ENCODE measurements at regions not wholly inside any gene's neighbourhood (a gene's known extent, or its start where the extent isn't known, plus 50 kb on each side); places are given as distances from the start of the nearest gene placed in this dataset.

DNA sequence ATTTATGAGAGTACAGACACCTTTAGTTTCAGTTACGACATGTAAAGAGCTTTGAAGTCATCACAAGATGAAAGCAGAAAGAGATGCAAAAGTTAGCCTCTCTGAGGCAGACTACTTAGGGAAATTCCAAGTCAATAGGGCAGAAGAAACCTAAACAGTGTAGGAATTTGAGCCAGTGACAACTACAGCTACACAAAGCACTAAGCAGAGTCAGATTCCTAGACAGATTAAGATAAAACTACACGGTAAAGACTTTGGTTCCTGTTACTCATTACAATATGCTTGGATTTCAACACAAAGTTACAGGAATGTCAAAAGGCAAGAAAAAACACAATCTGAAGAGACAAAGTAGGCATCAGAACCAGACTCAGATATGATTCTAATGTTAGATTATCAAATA is 1302.3 kb downstream of the FSCB start:
- Mint-ChIP-seq H3K36me3 (no peaks in the 10 kb centered on the region), H3K27me3 (no peaks in the 10 kb centered on the region), H3K9me3 (peaks cover 3% of the 10 kb centered on the region), H3K4me1 (no peaks in the 10 kb centered on the region), H3K4me3 (no peak overlapping the region), H3K27ac (no peak overlapping the region)
- no peak for ATAC-seq (ENCODE audit: low read depth)
- no peak for DNase-seq (ENCODE audit: low spot score in 2 of 2)

DNA sequence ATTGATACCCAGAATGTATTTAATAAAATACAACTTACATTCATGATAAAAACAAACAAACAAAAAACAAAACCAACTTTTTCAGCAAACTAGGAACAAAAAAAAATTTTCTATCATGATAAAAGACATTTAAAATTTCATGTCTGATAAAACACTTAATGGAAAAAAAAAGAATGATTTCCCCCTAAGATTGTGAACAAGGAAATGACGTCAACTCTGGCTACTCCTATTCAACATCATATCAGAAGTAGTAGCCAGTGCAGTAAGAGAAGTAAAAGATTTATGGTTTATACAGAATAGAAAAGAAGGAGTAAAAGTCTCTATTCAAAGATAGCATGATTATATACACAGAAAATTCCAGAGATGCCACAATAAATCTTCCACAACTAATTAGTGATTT is 1306.6 kb downstream of the FSCB start:
- no peak for DNase-seq (ENCODE audit: low spot score in 2 of 2)
- ATAC-seq (ENCODE audit: low read depth) = no peak
- H3K4me1 Mint-ChIP-seq = no peaks in the 10 kb centered on the region
- no peak overlapping the region for H3K4me3 Mint-ChIP-seq
- H3K36me3 Mint-ChIP-seq = no peaks in the 10 kb centered on the region
- no peaks in the 10 kb centered on the region for H3K9me3 Mint-ChIP-seq
- H3K27me3 Mint-ChIP-seq = no peaks in the 10 kb centered on the region
- H3K27ac Mint-ChIP-seq = no peak overlapping the region

DNA sequence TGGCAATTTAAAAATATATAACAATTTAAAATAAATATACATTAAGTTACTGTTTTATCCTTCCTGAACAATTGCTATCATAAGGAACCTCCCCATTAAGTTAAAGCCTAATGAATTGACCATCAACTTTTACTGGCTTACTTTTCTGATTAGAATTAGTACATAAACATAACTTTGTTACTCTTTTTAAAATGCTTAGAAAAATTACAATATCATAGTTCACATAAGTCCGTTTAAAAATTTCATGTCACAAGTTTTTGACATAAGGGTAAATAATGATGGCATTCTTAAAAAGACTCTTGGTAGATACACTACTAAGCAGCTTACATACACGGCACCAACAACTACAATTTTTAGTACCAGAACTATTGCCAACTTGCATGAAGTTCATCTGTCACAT is 1308.6 kb downstream of the FSCB start:
- no peak for ATAC-seq (ENCODE audit: low read depth)
- no peak overlapping the region for H3K27ac Mint-ChIP-seq
- H3K36me3 Mint-ChIP-seq = no peaks in the 10 kb centered on the region
- no peaks in the 10 kb centered on the region for H3K9me3 Mint-ChIP-seq
- DNase-seq (ENCODE audit: low spot score in 2 of 2) = no peak
- no peaks in the 10 kb centered on the region for H3K27me3 Mint-ChIP-seq
- no peaks in the 10 kb centered on the region for H3K4me1 Mint-ChIP-seq
- no peak overlapping the region for H3K4me3 Mint-ChIP-seq

DNA sequence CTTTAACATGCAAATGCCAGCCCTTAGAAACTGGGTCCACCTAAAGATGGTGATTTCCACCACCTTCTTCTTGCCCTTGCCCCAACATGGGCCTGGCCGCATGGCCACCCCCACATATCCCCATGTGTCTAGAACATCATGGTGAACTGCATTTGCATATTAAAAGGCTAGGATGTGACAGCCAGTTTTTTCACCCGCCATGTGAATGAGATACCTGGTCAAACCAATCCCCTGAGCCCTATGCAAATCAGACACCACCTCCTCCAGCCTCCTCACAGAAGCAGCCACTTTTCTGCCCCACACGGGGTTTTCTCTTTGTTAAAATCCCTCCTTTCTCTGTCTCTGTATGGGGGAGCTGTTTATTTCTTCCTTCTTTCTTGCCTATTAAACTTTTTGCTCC is 1322.5 kb downstream of the FSCB start:
- no peak for ATAC-seq (ENCODE audit: low read depth)
- H3K27me3 Mint-ChIP-seq = no peaks in the 10 kb centered on the region
- H3K4me1 Mint-ChIP-seq = no peaks in the 10 kb centered on the region
- H3K36me3 Mint-ChIP-seq = no peaks in the 10 kb centered on the region
- no peak overlapping the region for H3K4me3 Mint-ChIP-seq
- DNase-seq (ENCODE audit: low spot score in 2 of 2) = no peak
- H3K9me3 Mint-ChIP-seq = peaks cover 4% of the 10 kb centered on the region
- no peak overlapping the region for H3K27ac Mint-ChIP-seq

DNA sequence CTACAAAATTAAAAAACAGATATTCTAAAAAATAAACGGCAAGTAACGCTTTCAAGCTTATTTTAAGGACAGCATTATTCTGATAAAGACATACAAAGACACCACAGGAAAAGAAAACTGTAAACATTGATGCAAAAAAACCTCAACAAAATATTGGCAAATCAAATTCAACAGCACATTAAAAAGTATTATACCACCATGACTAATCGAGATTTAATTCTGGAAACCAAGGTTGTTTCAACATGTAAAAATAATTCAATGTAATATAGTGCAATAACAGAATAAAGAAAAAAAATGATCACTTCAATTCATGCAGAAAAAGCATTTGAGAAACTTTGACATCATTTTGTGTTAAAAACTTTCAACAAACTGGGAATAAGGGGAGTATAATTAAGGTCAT is 1323.2 kb downstream of the FSCB start:
- Mint-ChIP-seq H3K27me3 (no peaks in the 10 kb centered on the region), H3K4me3 (no peak overlapping the region), H3K27ac (no peak overlapping the region), H3K4me1 (no peaks in the 10 kb centered on the region), H3K36me3 (no peaks in the 10 kb centered on the region), H3K9me3 (peaks cover 2% of the 10 kb centered on the region)
- ATAC-seq (ENCODE audit: low read depth) (no peak), DNase-seq (ENCODE audit: low spot score in 2 of 2) (no peak)

DNA sequence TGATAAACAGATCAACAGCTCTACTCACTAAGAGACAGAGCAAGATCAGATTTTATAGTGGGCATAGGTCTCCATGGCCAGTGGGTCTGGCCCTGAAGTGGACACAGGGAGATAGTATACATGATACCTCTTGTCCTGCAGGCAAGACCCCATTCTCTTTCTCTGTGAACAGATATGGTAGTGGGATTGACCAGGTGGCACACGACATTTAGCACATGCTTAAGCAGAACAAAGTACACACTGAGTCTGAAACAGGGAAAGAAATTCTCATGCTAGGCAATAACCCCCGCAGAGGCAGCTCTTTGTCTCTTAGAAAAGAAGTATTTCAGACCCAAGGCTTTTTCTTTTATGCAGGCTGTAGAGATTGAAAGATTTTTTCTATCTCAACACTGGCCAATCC is 1331.2 kb downstream of the FSCB start:
- no peaks in the 10 kb centered on the region for H3K36me3 Mint-ChIP-seq
- H3K27me3 Mint-ChIP-seq = no peaks in the 10 kb centered on the region
- no peak for ATAC-seq (ENCODE audit: low read depth)
- H3K4me1 Mint-ChIP-seq = no peaks in the 10 kb centered on the region
- H3K4me3 Mint-ChIP-seq = no peak overlapping the region
- no peaks in the 10 kb centered on the region for H3K9me3 Mint-ChIP-seq
- no peak for DNase-seq (ENCODE audit: low spot score in 2 of 2)
- no peak overlapping the region for H3K27ac Mint-ChIP-seq

DNA sequence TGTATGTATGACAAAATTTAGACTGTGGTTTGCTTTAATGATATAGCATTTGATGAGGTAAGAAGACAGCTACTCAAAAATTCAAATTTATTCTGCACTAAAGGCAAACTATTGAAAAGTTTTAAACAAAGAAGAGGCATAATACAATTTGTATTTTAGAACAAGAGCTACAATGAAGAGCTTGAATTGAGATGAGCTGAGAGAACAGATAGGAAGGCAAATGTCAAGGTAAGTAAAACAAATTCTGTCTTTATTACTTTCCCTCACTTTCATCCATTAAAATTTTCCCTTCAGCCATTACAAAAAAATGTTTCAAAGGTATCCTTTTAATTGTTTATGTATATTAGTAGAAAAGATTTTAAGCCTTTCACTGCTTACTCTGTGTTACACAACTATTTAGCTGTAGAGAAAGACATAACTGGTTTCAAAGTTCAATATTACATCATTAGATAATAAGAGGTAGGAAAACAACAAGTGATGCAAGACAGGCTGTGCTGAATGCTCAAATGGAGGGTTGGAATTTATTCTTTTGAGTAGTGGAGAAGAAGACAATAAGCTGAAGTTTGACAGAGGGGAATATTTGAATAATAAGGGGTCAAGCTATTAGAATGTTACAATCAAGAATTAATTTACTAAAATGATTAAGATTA is 1334.1 kb downstream of the FSCB start:
- no peaks in the 10 kb centered on the region for H3K36me3 Mint-ChIP-seq
- no peaks in the 10 kb centered on the region for H3K9me3 Mint-ChIP-seq
- no peak overlapping the region for H3K27ac Mint-ChIP-seq
- ATAC-seq (ENCODE audit: low read depth) = no peak
- H3K4me1 Mint-ChIP-seq = no peaks in the 10 kb centered on the region
- no peak for DNase-seq (ENCODE audit: low spot score in 2 of 2)
- no peaks in the 10 kb centered on the region for H3K27me3 Mint-ChIP-seq
- H3K4me3 Mint-ChIP-seq = no peak overlapping the region

DNA sequence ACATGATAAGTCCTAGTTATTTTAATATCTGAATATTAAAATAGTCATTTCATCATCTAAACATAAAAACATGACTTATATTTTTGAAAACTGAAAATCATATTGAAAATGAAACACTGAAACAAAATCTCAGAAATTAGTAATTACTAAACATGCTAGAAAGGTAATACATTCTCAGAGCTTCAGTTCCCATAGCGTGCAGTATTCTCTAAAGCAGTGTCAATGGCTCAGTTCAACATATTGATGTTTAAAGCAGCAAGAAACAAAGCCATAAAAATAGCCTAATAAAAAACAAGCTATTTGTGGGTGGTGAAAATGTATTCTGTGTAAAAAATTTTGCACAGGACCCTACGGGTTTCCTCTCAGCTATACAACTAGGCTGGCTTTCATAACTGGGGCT is 1337.4 kb downstream of the FSCB start:
- no peak for ATAC-seq (ENCODE audit: low read depth)
- H3K4me3 Mint-ChIP-seq = no peak overlapping the region
- no peak for DNase-seq (ENCODE audit: low spot score in 2 of 2)
- no peaks in the 10 kb centered on the region for H3K4me1 Mint-ChIP-seq
- H3K27me3 Mint-ChIP-seq = no peaks in the 10 kb centered on the region
- no peak overlapping the region for H3K27ac Mint-ChIP-seq
- no peaks in the 10 kb centered on the region for H3K9me3 Mint-ChIP-seq
- no peaks in the 10 kb centered on the region for H3K36me3 Mint-ChIP-seq

DNA sequence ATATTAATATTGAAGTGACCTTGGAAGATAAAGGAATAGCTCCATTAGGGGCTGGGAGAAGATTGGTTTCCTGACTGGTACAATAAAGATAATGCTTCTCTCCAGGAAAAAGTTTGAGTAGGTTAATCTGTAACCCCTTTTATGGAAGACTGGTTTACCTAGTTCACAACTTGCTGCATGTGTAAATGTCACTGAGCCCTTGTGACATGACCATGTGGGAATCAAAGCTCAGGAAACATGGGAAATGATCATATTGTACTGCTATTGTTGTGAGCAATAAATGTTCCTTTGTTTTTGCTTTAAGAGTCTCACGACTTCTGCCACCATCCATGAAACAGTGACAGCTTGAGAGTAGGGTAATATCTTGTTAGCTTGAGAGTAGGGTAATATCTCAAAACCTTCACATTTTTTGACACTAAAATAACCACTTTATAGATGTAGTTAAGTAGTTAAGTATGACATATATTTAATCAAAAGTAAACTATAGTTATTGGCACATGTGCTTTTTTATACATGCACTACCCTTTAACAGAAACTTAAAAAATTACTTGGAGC is 1338.6 kb downstream of the FSCB start:
- H3K27me3 Mint-ChIP-seq = no peaks in the 10 kb centered on the region
- H3K9me3 Mint-ChIP-seq = no peaks in the 10 kb centered on the region
- no peak overlapping the region for H3K4me3 Mint-ChIP-seq
- H3K27ac Mint-ChIP-seq = no peak overlapping the region
- no peaks in the 10 kb centered on the region for H3K4me1 Mint-ChIP-seq
- ATAC-seq (ENCODE audit: low read depth) (no peak), DNase-seq (ENCODE audit: low spot score in 2 of 2) (no peak)
- no peaks in the 10 kb centered on the region for H3K36me3 Mint-ChIP-seq

DNA sequence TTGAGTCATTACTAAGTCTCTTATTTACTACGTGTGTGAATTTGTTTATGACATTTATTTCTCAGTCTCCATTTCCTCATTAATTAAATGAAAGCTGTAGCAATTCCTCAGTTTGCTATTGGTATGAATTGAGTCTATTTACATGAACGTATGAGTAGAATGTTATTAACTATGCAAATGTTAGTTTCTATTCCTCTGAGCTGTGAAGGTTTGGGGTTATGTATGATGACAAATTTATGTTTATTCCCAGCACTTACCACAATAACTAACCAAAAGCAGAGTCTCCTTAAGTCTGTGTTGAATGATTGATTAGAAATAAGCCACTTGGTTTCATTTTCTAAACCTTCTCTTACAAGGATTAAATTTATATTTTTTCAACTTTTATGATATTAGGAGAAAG is 1340.9 kb downstream of the FSCB start:
- no peaks in the 10 kb centered on the region for H3K36me3 Mint-ChIP-seq
- DNase-seq (ENCODE audit: low spot score in 2 of 2) (no peak), ATAC-seq (ENCODE audit: low read depth) (no peak)
- no peak overlapping the region for H3K27ac Mint-ChIP-seq
- no peaks in the 10 kb centered on the region for H3K4me1 Mint-ChIP-seq
- H3K4me3 Mint-ChIP-seq = no peak overlapping the region
- no peaks in the 10 kb centered on the region for H3K27me3 Mint-ChIP-seq
- H3K9me3 Mint-ChIP-seq = no peaks in the 10 kb centered on the region

DNA sequence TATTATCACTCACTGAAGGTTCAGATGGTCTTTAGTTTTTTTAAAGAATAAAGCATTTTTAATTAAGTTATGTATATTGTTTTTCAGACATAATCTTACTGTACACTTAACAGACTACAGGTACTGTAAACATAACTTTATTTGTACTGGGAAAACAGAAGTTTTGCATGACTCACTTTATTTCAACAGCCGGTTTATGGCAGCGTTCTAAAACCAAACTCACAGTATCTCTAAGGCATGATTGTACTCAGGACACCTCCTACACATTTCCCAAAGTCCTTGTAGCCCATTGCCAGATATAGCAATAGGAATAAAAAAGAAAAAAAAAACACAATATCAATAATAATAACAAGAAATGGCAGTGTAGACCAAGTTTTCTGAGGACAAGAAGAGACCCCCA is 1341.4 kb downstream of the FSCB start:
- H3K27ac Mint-ChIP-seq = no peak overlapping the region
- ATAC-seq (ENCODE audit: low read depth) (no peak), DNase-seq (ENCODE audit: low spot score in 2 of 2) (no peak)
- no peaks in the 10 kb centered on the region for H3K9me3 Mint-ChIP-seq
- H3K27me3 Mint-ChIP-seq = no peaks in the 10 kb centered on the region
- no peaks in the 10 kb centered on the region for H3K4me1 Mint-ChIP-seq
- no peak overlapping the region for H3K4me3 Mint-ChIP-seq
- H3K36me3 Mint-ChIP-seq = no peaks in the 10 kb centered on the region

DNA sequence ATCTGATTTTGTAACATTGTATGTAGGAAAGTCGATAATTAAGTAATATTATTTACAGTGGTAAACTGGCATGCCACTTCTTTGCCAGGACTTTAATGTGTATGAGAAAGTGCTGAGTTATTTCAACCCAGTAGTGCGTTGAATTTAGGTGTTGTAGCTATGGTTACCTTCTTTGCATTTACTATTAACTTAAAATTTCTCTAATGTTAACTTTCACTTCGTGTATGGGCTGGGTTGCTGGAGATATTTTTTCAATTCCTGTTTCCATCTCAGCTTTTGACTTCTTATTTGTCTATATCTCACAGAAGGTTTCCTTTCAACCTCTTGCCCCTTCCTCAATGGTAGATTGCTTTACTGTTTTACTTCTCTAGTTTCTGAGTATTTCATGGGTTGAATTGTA is 1345.6 kb downstream of the FSCB start:
- H3K36me3 Mint-ChIP-seq = no peaks in the 10 kb centered on the region
- H3K4me3 Mint-ChIP-seq = no peak overlapping the region
- no peaks in the 10 kb centered on the region for H3K4me1 Mint-ChIP-seq
- DNase-seq (ENCODE audit: low spot score in 2 of 2) = no peak
- no peaks in the 10 kb centered on the region for H3K9me3 Mint-ChIP-seq
- no peak for ATAC-seq (ENCODE audit: low read depth)
- H3K27ac Mint-ChIP-seq = no peak overlapping the region
- no peaks in the 10 kb centered on the region for H3K27me3 Mint-ChIP-seq

DNA sequence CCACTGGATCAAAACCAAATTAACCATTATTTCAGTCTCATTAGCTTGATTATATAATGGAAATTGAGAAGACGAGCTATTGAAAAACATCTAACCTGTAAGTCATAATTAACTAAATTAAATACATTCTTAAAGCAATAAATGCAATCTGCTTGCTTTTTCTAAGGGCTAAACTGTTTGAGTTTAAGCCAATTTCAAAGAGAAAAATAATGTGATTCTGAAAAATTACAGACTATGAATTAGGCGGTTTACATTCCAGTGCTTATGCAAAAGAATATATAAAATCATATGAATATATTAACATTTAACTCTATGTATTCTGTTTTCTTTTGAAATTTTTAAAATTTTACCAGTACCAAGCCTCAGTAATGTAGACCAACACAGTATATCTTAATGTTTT is 1349.4 kb downstream of the FSCB start:
- DNase-seq (ENCODE audit: low spot score in 2 of 2) (no peak), ATAC-seq (ENCODE audit: low read depth) (no peak)
- Mint-ChIP-seq H3K27ac (no peak overlapping the region), H3K36me3 (no peaks in the 10 kb centered on the region), H3K4me3 (no peak overlapping the region), H3K27me3 (no peaks in the 10 kb centered on the region), H3K9me3 (peaks cover 4% of the 10 kb centered on the region), H3K4me1 (no peaks in the 10 kb centered on the region)

DNA sequence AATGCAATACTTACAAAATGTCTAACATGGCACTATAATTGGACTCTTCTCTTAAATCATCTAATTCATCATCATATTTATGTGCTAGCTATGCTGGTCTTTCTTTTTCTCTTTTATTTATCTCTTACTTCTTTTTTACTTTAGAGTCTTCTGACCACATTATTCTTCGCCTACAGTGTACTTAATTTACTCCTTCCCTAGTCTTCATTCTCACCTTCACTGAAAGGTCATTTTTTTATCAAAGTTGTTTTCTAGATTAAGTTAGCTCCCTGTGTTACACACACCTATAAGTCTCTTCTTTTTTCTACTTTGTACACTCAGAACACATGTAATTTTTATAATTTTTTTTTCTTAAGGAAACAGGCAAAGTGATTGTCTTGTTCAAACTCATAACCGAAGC is 1351.2 kb downstream of the FSCB start:
- Mint-ChIP-seq H3K4me3 (no peak overlapping the region), H3K9me3 (peaks cover 4% of the 10 kb centered on the region), H3K27me3 (no peaks in the 10 kb centered on the region), H3K27ac (no peak overlapping the region), H3K36me3 (no peaks in the 10 kb centered on the region), H3K4me1 (no peaks in the 10 kb centered on the region)
- ATAC-seq (ENCODE audit: low read depth) = no peak
- no peak for DNase-seq (ENCODE audit: low spot score in 2 of 2)

DNA sequence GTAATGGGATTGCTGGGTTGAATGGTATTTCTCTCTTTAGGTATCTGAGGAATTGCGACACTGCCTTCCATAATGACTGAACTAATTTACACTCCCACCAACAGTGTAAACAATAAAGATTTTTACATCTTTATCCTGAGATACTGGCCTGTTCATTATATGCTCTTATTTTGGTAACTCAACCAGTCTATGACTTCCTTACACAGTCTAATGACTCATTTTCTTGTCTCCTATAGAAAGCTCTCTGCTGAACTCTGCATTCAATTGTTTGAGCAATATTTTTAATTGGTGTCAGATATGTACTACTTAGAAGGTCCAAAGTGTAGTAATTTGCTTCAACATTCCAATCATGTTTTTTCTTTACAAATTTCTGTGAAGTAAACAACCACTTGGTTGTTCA is 1351.8 kb downstream of the FSCB start:
- no peaks in the 10 kb centered on the region for H3K36me3 Mint-ChIP-seq
- H3K27ac Mint-ChIP-seq = no peak overlapping the region
- ATAC-seq (ENCODE audit: low read depth) (no peak), DNase-seq (ENCODE audit: low spot score in 2 of 2) (no peak)
- H3K4me3 Mint-ChIP-seq = no peak overlapping the region
- H3K9me3 Mint-ChIP-seq = peaks cover 4% of the 10 kb centered on the region
- H3K4me1 Mint-ChIP-seq = no peaks in the 10 kb centered on the region
- H3K27me3 Mint-ChIP-seq = no peaks in the 10 kb centered on the region

Measured in memory B cell (primary cell).